AG09319 (cell line): ENCODE measurements at regions not wholly inside any gene's neighbourhood (a gene's known extent, or its start where the extent isn't known, plus 50 kb on each side); places are given as distances from the start of the nearest gene placed in this dataset.

Experiments
- DNase-seq: peaks from one replicate; pipeline ENCODE4 v3.0.0-alpha.2; 2010; ENCODE audit warnings: low read depth; ENCODE audit errors: extremely low read depth
- TF ChIP-seq, protein P1 (sequence below): IDR thresholded peaks from 2 replicates; pipeline ENCODE4 v1.5.1; 2011; ENCODE audit warnings: low read depth, mild to moderate bottlenecking, inconsistent platforms, low read length, moderate library complexity

DNA sequence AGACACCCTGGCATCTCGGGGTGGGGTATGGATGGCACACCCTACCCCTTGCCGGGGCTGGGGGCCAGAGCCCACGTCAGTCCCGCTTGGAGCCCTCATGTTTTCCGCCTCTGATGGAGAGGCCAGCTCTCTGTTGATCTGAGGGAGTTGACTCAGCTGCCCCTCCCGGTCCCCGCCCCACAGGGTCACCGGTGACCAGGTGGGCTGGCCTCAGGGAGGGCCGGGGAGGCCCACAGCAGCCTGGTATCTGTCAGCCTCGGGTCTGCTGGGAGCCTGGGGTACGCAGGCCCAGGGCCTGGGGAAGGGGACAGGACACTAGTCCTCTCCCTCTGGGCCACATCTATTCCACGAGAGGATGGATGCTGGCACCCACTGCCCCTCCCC is 109.5 kb upstream of the CIBAR2 start:
- DNase-seq = no peak
- TF ChIP-seq, protein P1, sequence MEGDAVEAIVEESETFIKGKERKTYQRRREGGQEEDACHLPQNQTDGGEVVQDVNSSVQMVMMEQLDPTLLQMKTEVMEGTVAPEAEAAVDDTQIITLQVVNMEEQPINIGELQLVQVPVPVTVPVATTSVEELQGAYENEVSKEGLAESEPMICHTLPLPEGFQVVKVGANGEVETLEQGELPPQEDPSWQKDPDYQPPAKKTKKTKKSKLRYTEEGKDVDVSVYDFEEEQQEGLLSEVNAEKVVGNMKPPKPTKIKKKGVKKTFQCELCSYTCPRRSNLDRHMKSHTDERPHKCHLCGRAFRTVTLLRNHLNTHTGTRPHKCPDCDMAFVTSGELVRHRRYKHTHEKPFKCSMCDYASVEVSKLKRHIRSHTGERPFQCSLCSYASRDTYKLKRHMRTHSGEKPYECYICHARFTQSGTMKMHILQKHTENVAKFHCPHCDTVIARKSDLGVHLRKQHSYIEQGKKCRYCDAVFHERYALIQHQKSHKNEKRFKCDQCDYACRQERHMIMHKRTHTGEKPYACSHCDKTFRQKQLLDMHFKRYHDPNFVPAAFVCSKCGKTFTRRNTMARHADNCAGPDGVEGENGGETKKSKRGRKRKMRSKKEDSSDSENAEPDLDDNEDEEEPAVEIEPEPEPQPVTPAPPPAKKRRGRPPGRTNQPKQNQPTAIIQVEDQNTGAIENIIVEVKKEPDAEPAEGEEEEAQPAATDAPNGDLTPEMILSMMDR = no peak

DNA sequence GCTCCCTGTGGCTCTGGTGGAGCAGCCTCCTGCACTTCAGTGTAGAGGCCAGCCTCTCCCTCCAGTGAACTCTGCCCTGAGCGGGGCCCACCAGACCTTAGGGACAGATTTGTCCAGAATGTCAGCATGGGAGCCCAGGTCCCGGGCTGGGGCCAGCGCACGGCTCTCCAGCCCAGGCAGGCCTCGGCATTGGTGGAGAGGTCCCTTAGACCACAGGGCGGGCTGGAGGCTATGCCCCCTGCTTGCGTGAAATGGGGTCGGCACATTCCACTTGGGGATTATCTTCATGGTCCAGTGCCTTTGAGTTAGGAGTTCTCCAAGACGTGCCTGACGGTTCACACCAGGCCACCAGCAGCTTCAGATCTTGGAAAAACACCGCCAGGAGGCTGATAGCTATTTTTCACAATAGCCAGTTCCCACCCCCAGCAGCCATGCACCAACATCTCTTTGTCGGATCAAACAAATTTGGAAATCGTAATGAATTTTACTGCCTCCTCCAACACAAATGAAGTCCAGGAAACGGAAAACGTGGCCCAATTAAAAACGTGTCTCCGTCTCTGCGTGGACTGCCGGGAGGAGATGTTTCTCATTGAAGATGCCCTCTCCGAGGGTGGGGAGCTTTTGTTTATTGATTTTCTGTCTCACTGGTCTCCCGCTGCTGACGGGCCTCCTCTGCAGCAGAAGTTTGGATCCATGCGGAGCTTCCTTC is 110.0 kb upstream of the CIBAR2 start:
- TF ChIP-seq, protein P1 = no peak
- DNase-seq = no peak

- TF ChIP-seq, protein P1 = no peak
- DNase-seq = no peak
Measured at GRCh38 chr16:85225257-85225656, 113.0 kb upstream of the CIBAR2 start.

GRCh38 chr16:85225721-85226120 is 113.4 kb upstream of the CIBAR2 start:
- TF ChIP-seq, protein P1 = no peak
- DNase-seq = no peak

- DNase-seq = no peak
- TF ChIP-seq, protein P1 = no peak
Measured at GRCh38 chr16:85227084-85227945, 115.0 kb upstream of the CIBAR2 start.

- DNase-seq = no peak
- TF ChIP-seq, protein P1 = no peak
Measured at GRCh38 chr16:85227946-85228862, 115.9 kb upstream of the CIBAR2 start.
